ENCODE measurements at regions not wholly inside any gene's neighbourhood (a gene's known extent, or its start where the extent isn't known, plus 50 kb on each side); places are given as distances from the start of the nearest gene placed in this dataset.

GRCh38 chr15:60126200-60126599 lies 122.1 kb downstream of the FOXB1 start:
- ChIA-PET POLR2A (no interaction called here), CTCF (interaction anchor here (1.6 kb wide), 1 partner anchor 209 kb away, joined by 5 read pairs; no protein-coding TSS in a partner anchor)
- no peak for DNase-seq (ENCODE audit: extremely low spot score)
- no peak for TF ChIP-seq CTCF (IDR thresholded peaks at IDR 0.05; ENCODE audit: control extremely low read depth, extremely low read depth, low read depth, missing control alignments)

GRCh38 chr15:60126661-60127060 lies 122.5 kb downstream of the FOXB1 start:
- ChIA-PET POLR2A (no interaction called here), CTCF (interaction anchor here (1.1 to 1.6 kb wide), 2 partner anchors 10 to 209 kb away, joined by 4 to 5 read pairs; no protein-coding TSS in a partner anchor)
- TF ChIP-seq CTCF (IDR thresholded peaks at IDR 0.05; ENCODE audit: control extremely low read depth, extremely low read depth, low read depth, missing control alignments): no peak
- no peak for DNase-seq (ENCODE audit: extremely low spot score)

- TF ChIP-seq CTCF (IDR thresholded peaks at IDR 0.05; ENCODE audit: control extremely low read depth, extremely low read depth, low read depth, missing control alignments): no peak
- POLR2A ChIA-PET: no interaction called here
- DNase-seq (ENCODE audit: extremely low spot score): no peak
- CTCF ChIA-PET: interaction anchor here (1.3 kb wide), 1 partner anchor 33 kb away, joined by 3 read pairs; no protein-coding TSS in a partner anchor
Measured at GRCh38 chr15:60128000-60128376, 123.9 kb downstream of the FOXB1 start.

- DNase-seq (ENCODE audit: extremely low spot score): no peak
- CTCF ChIA-PET: interaction anchor here (1.7 kb wide), 1 partner anchor 10 kb away, joined by 5 read pairs; no protein-coding TSS in a partner anchor
- TF ChIP-seq CTCF (IDR thresholded peaks at IDR 0.05; ENCODE audit: control extremely low read depth, extremely low read depth, low read depth, missing control alignments): no peak
- POLR2A ChIA-PET: no interaction called here
Measured at GRCh38 chr15:60128710-60129109, 124.6 kb downstream of the FOXB1 start.

GRCh38 chr15:60130398-60130797 lies 126.3 kb downstream of the FOXB1 start:
- DNase-seq (ENCODE audit: extremely low spot score): no peak
- no peak for TF ChIP-seq CTCF (IDR thresholded peaks at IDR 0.05; ENCODE audit: control extremely low read depth, extremely low read depth, low read depth, missing control alignments)
- ChIA-PET POLR2A (no interaction called here), CTCF (interaction anchor here (1.7 kb wide), 1 partner anchor 8 kb away, joined by 5 read pairs; no protein-coding TSS in a partner anchor)

- DNase-seq (ENCODE audit: extremely low spot score): no peak
- ChIA-PET CTCF (no interaction called here), POLR2A (no interaction called here)
- TF ChIP-seq CTCF (IDR thresholded peaks at IDR 0.05; ENCODE audit: control extremely low read depth, extremely low read depth, low read depth, missing control alignments): no peak
Measured at GRCh38 chr15:60130821-60131220, 126.7 kb downstream of the FOXB1 start.

- ChIA-PET POLR2A (no interaction called here), CTCF (interaction anchor here (1.1 kb wide), 1 partner anchor 19 kb away, joined by 3 read pairs; no protein-coding TSS in a partner anchor)
- TF ChIP-seq CTCF (IDR thresholded peaks at IDR 0.05; ENCODE audit: control extremely low read depth, extremely low read depth, low read depth, missing control alignments): no peak
- no peak for DNase-seq (ENCODE audit: extremely low spot score)
Measured at GRCh38 chr15:60134609-60135008, 130.5 kb downstream of the FOXB1 start.
